GM12865 (cell line): ENCODE measurements at regions not wholly inside any gene's neighbourhood (a gene's known extent, or its start where the extent isn't known, plus 50 kb on each side); places are given as distances from the start of the nearest gene placed in this dataset.

Experiments
- DNase-seq: peaks from one replicate; pipeline ENCODE4 v3.0.0; 2010; ENCODE audit warnings: low read depth
- H3K4me3 ChIP-seq: 2 replicates; pipeline ENCODE4 v1.5.1; 2011; ENCODE audit warnings: mild to moderate bottlenecking, low read depth, low read length, control low read depth
- CTCF ChIP-seq: IDR thresholded peaks from 2 replicates; pipeline ENCODE4 v1.5.1; 2011; ENCODE audit warnings: low read length, control low read depth, low read depth, inconsistent platforms; ENCODE audit not compliant: insufficient read depth; ENCODE audit errors: missing control alignments

- no peak for DNase-seq
- no peak for TF ChIP-seq CTCF
- no peak overlapping the region for H3K4me3 ChIP-seq
Observed at GRCh38 chr16:59238246-59238645, 504.1 kb upstream of the GOT2 start.

- no peak for DNase-seq
- no peak for TF ChIP-seq CTCF
- H3K4me3 ChIP-seq = no peak overlapping the region
Observed at GRCh38 chr16:59236804-59237458, 502.8 kb upstream of the GOT2 start.

- no peak overlapping the region for H3K4me3 ChIP-seq
- no peak for TF ChIP-seq CTCF
- no peak for DNase-seq
Observed at GRCh38 chr16:59224401-59224800, 490.3 kb upstream of the GOT2 start.

GRCh38 chr16:59220011-59220410 lies 485.9 kb upstream of the GOT2 start:
- no peak for TF ChIP-seq CTCF
- no peak for DNase-seq
- no peak overlapping the region for H3K4me3 ChIP-seq

GRCh38 chr16:59216291-59216690 lies 482.2 kb upstream of the GOT2 start:
- DNase-seq = no peak
- H3K4me3 ChIP-seq = no peak overlapping the region
- no peak for TF ChIP-seq CTCF

- TF ChIP-seq CTCF = no peak
- no peak overlapping the region for H3K4me3 ChIP-seq
- no peak for DNase-seq
Observed at GRCh38 chr16:59214455-59214854, 480.3 kb upstream of the GOT2 start.

GRCh38 chr16:59213952-59214351 lies 479.8 kb upstream of the GOT2 start:
- no peak for TF ChIP-seq CTCF
- H3K4me3 ChIP-seq = no peak overlapping the region
- no peak for DNase-seq
